Spleen (tissue), 7 donors: ENCODE measurements at regions not wholly inside any gene's neighbourhood (a gene's known extent, or its start where the extent isn't known, plus 50 kb on each side); places are given as distances from the start of the nearest gene placed in this dataset.

ENCODE experiments used
- POLR2A ChIP-seq, 3 donors: fragments of 450-650 bp; IDR thresholded peaks; one replicate each; pipeline ENCODE4 v1.5.1; 2017; ENCODE audit warnings: antibody characterized with exemption in 3 of 3, mild to moderate bottlenecking in 1 of 3
- POLR2AphosphoS5 ChIP-seq, 3 donors: sonication (generic); formaldehyde crosslinking; IDR thresholded peaks; one replicate each; pipeline ENCODE4 v1.5.1; 2017; ENCODE audit warnings: antibody characterized with exemption in 3 of 3
- TF ChIP-seq, protein P1 (sequence below), 11 experiments: fragments of 200-600 bp in 7 of 11; fragments of 450-650 bp in 4 of 11; sonication (generic) in 4 of 11; IDR thresholded peaks in 8 of 11; conservative IDR thresholded peaks in 3 of 11; 1 replicate in 7 of 11; 2 replicates in 4 of 11; pipeline versions ENCODE4 v1.4.0 to v1.8.0; 2016 to 2021; ENCODE audit warnings: antibody characterized with exemption in 11 of 11, inconsistent platforms in 4 of 11, mild to moderate bottlenecking in 1 of 11
- donor health status: DM: no; HTN: no; CAD: no; lungs with moderate emphysema.
- donor health status: DM: no; HTN: no; CAD: no.
- donor health status: DM: no; HTN: no; CAD: no.

GRCh38 chr19:31892060-31892459 is 453.4 kb upstream of the ZNF507 start:
- no peak for TF ChIP-seq POLR2A (IDR thresholded peaks at IDR 0.05)
- TF ChIP-seq, protein P1, sequence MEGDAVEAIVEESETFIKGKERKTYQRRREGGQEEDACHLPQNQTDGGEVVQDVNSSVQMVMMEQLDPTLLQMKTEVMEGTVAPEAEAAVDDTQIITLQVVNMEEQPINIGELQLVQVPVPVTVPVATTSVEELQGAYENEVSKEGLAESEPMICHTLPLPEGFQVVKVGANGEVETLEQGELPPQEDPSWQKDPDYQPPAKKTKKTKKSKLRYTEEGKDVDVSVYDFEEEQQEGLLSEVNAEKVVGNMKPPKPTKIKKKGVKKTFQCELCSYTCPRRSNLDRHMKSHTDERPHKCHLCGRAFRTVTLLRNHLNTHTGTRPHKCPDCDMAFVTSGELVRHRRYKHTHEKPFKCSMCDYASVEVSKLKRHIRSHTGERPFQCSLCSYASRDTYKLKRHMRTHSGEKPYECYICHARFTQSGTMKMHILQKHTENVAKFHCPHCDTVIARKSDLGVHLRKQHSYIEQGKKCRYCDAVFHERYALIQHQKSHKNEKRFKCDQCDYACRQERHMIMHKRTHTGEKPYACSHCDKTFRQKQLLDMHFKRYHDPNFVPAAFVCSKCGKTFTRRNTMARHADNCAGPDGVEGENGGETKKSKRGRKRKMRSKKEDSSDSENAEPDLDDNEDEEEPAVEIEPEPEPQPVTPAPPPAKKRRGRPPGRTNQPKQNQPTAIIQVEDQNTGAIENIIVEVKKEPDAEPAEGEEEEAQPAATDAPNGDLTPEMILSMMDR (IDR thresholded peaks at IDR 0.05 in 8 of 11, conservative IDR thresholded peaks at IDR 0.05 in 3 of 11) = no peak
- TF ChIP-seq POLR2AphosphoS5 (IDR thresholded peaks at IDR 0.05) = no peak
